Gastroesophageal sphincter (tissue), 4 donors: ENCODE measurements at regions not wholly inside any gene's neighbourhood (a gene's known extent, or its start where the extent isn't known, plus 50 kb on each side); places are given as distances from the start of the nearest gene placed in this dataset.

Experiments used
- ATAC-seq: fragments of 150-250 bp; one replicate; pipeline ENCODE4 v1.9.1; 2016; ENCODE audit warnings: mild to moderate bottlenecking, moderate library complexity
- H3K27ac ChIP-seq, 4 donors: fragments of 200-600 bp; sonication (generic) in 3 of 4; 1 replicate in 3 of 4; 2 replicates in 1 of 4; pipeline ENCODE4 v1.5.1; 2016 to 2019
- H3K27me3 ChIP-seq: fragments of 200-600 bp; sonication (generic); one replicate; pipeline ENCODE4 v1.5.1; 2019
- H3K36me3 ChIP-seq, 2 donors: fragments of 200-600 bp; sonication (generic); one replicate each; pipeline ENCODE4 v1.5.1; 2019; ENCODE audit warnings: control low read depth in 1 of 2
- H3K4me1 ChIP-seq, 3 donors: fragments of 200-600 bp; sonication (generic); 1 replicate in 2 of 3; 2 replicates in 1 of 3; pipeline ENCODE4 v1.5.1; 2016 to 2019; ENCODE audit warnings: control low read depth in 2 of 3
- H3K4me3 ChIP-seq, 2 donors: fragments of 200-600 bp; sonication (generic); one replicate each; pipeline ENCODE4 v1.5.1; 2019; ENCODE audit warnings: mild to moderate bottlenecking in 1 of 2, moderate library complexity in 1 of 2
- H3K9me3 ChIP-seq, 3 donors: fragments of 200-600 bp; sonication (generic); one replicate each; pipeline ENCODE4 v1.5.1; 2017 to 2019; ENCODE audit warnings: control low read depth in 2 of 3
- CTCF ChIP-seq, 4 experiments: fragments of 200-600 bp in 2 of 4; fragments of 450-650 bp in 2 of 4; sonication (generic) in 1 of 4; IDR thresholded peaks; one replicate each; pipeline ENCODE4 v1.5.1; 2017 to 2019; ENCODE audit warnings: antibody characterized with exemption in 4 of 4, mild to moderate bottlenecking in 2 of 4, moderate library complexity in 2 of 4
- EP300 ChIP-seq: sonication (generic); formaldehyde crosslinking; IDR thresholded peaks from one replicate; pipeline ENCODE4 v1.6.1; 2017; ENCODE audit warnings: antibody characterized with exemption, mild to moderate bottlenecking
- POLR2A ChIP-seq, 2 donors: fragments of 450-650 bp; IDR thresholded peaks; one replicate each; pipeline ENCODE4 v1.6.1; 2017; ENCODE audit warnings: antibody characterized with exemption in 2 of 2, mild to moderate bottlenecking in 2 of 2, moderate library complexity in 1 of 2
- POLR2AphosphoS5 ChIP-seq: sonication (generic); formaldehyde crosslinking; IDR thresholded peaks from one replicate; pipeline ENCODE4 v1.6.1; 2017; ENCODE audit warnings: antibody characterized with exemption
- WGBS, 2 donors: methylation state at CpG; one replicate each; pipeline ENCODE4 v1.1.5; 2018; ENCODE audit warnings: low coverage in 1 of 2; 5-methylcytosine and 5-hydroxymethylcytosine counted together

GRCh38 chr17:52732841-52733240, 574.3 kb upstream of the CA10 start:
- H3K27me3 ChIP-seq = no peaks in the 10 kb centered on the region
- H3K4me1 ChIP-seq = no peaks in the 10 kb centered on the region
- no peaks in the 10 kb centered on the region for H3K36me3 ChIP-seq
- no peak overlapping the region for H3K4me3 ChIP-seq
- TF ChIP-seq EP300 (no peak), POLR2AphosphoS5 (no peak), CTCF (IDR thresholded peaks at IDR 0.05) (no peak), POLR2A (IDR thresholded peaks at IDR 0.05) (no peak)
- no peaks in the 10 kb centered on the region for H3K9me3 ChIP-seq
- ATAC-seq = no peak
- WGBS, 2 donors = 67 to 83% methylated on average over 1 of the region's 1 CpG
- H3K27ac ChIP-seq = no peak overlapping the region

- Histone ChIP-seq H3K27me3 (no peaks in the 10 kb centered on the region), H3K4me3 (no peak overlapping the region), H3K4me1 (no peaks in the 10 kb centered on the region), H3K36me3 (no peaks in the 10 kb centered on the region), H3K27ac (no peak overlapping the region), H3K9me3 (no peaks in the 10 kb centered on the region)
- TF ChIP-seq POLR2AphosphoS5 (no peak), CTCF (IDR thresholded peaks at IDR 0.05) (no peak), EP300 (no peak), POLR2A (IDR thresholded peaks at IDR 0.05) (no peak)
- no peak for ATAC-seq
- 25 to 56% methylated on average over 2 to 3 of the region's 3 CpGs for WGBS, 2 donors
These were observed 566.1 kb upstream of the CA10 start for GRCh38 chr17:52724578-52724977.

- no peak for ATAC-seq
- Histone ChIP-seq H3K27me3 (no peaks in the 10 kb centered on the region), H3K4me3 (no peak overlapping the region), H3K9me3 (no peaks in the 10 kb centered on the region), H3K27ac (no peak overlapping the region), H3K4me1 (no peaks in the 10 kb centered on the region), H3K36me3 (no peaks in the 10 kb centered on the region)
- TF ChIP-seq POLR2AphosphoS5 (no peak), CTCF (IDR thresholded peaks at IDR 0.05) (no peak), EP300 (no peak), POLR2A (IDR thresholded peaks at IDR 0.05) (no peak)
- 71 to 77% methylated on average over 1 of the region's 1 CpG for WGBS, 2 donors
These were observed 563.4 kb upstream of the CA10 start for GRCh38 chr17:52721910-52722309.

- peaks cover 7% of the 10 kb centered on the region for H3K27me3 ChIP-seq
- WGBS, 2 donors = 17 to 46% methylated on average over 1 of the region's 1 CpG
- H3K27ac ChIP-seq = no peak overlapping the region
- H3K9me3 ChIP-seq = no peaks in the 10 kb centered on the region
- no peak for ATAC-seq
- no peaks in the 10 kb centered on the region for H3K36me3 ChIP-seq
- no peak overlapping the region for H3K4me3 ChIP-seq
- no peak for TF ChIP-seq EP300
- TF ChIP-seq POLR2A (IDR thresholded peaks at IDR 0.05) = no peak
- no peak for TF ChIP-seq POLR2AphosphoS5
- TF ChIP-seq CTCF (IDR thresholded peaks at IDR 0.05) = no peak
- no peaks in the 10 kb centered on the region for H3K4me1 ChIP-seq
These were observed 551.9 kb upstream of the CA10 start for GRCh38 chr17:52710363-52710901.

GRCh38 chr17:52709724-52710123, 551.2 kb upstream of the CA10 start:
- Histone ChIP-seq H3K4me3 (no peak overlapping the region), H3K4me1 (no peaks in the 10 kb centered on the region), H3K27me3 (peaks cover 7% of the 10 kb centered on the region), H3K9me3 (no peaks in the 10 kb centered on the region), H3K27ac (no peak overlapping the region), H3K36me3 (no peaks in the 10 kb centered on the region)
- WGBS, 2 donors = no CpG with 5 or more reads among the region's 3 CpGs
- TF ChIP-seq CTCF (IDR thresholded peaks at IDR 0.05) (no peak), POLR2AphosphoS5 (no peak), EP300 (no peak), POLR2A (IDR thresholded peaks at IDR 0.05) (no peak)
- ATAC-seq = no peak
